Panc1 (cell line): ENCODE measurements at regions not wholly inside any gene's neighbourhood (a gene's known extent, or its start where the extent isn't known, plus 50 kb on each side); places are given as distances from the start of the nearest gene placed in this dataset.
"Not testable (repeated sequence)": the region's sequence is repeated elsewhere in the genome, so short reads cannot be mapped to it uniquely, and the experiment has no call there.

Experiments
- ATAC-seq: fragments of 200-7000 bp; cut with Tn5 transposase; 2 replicates; pipeline ENCODE4 v1.9.1; 2020; ENCODE audit warnings: mild to moderate bottlenecking, moderate library complexity
- BruUV-seq: library from RNA; stranded (reverse); fragments of 400-500 nt; replicated peaks from 2 replicates; lab custom pipeline; 2021; lab: Mats Ljungman, UMichigan
- CTCF ChIA-PET: fragments of 300-600 bp; sonication (Branson Sonifier 250); formaldehyde crosslinking; loops from one replicate; lab custom pipeline; 2022; ENCODE audit warnings: antibody characterized with exemption; lab: Charles Lee
- POLR2A ChIA-PET: fragments of 300-600 bp; sonication (Branson Sonifier 250); formaldehyde crosslinking; loops from one replicate; lab custom pipeline; 2022; ENCODE audit warnings: antibody characterized with exemption; lab: Charles Lee
- DNase-seq: peaks from one replicate; pipeline ENCODE4 v3.0.0-alpha.2; 2010; ENCODE audit warnings: low read depth, low spot score
- H3K27ac ChIP-seq: 2 replicates; pipeline ENCODE4 v1.5.1; 2011; ENCODE audit warnings: mild to moderate bottlenecking, low read length, inconsistent platforms
- H3K27me3 ChIP-seq: fragments of 200-500 bp; sonication (Bioruptor generic); 2 replicates; pipeline ENCODE4 v1.6.0; 2014; ENCODE audit warnings: low read length, inconsistent platforms; ENCODE audit not compliant: control insufficient read depth, insufficient read depth
- H3K36me3 ChIP-seq: fragments of 200-500 bp; sonication (Bioruptor generic); 2 replicates; pipeline ENCODE4 v1.5.1; 2014; ENCODE audit warnings: inconsistent platforms, mild to moderate bottlenecking, low read length, moderate library complexity; ENCODE audit not compliant: control insufficient read depth, insufficient read depth
- H3K4me1 ChIP-seq: 2 replicates; pipeline ENCODE4 v1.5.1; 2011; ENCODE audit warnings: inconsistent platforms, mild to moderate bottlenecking, low read length, moderate library complexity; ENCODE audit not compliant: control insufficient read depth, insufficient read depth
- H3K4me3 ChIP-seq, 2 experiments: 2 replicates each; pipeline ENCODE4 v1.5.1; 2011 to 2012; ENCODE audit warnings: low read depth in 2 of 2, low read length in 2 of 2, mild to moderate bottlenecking in 2 of 2, inconsistent platforms in 1 of 2, moderate library complexity in 1 of 2
- H3K9me3 ChIP-seq: fragments of 200-500 bp; sonication (Bioruptor generic); 2 replicates; pipeline ENCODE4 v1.5.1; 2014; ENCODE audit warnings: low read depth, mild to moderate bottlenecking, inconsistent platforms, low read length, moderate library complexity; ENCODE audit not compliant: control insufficient read depth, insufficient read depth
- CTCF ChIP-seq: fragments of 450-650 bp; IDR thresholded peaks from 2 replicates; pipeline ENCODE4 v1.5.1; 2017; ENCODE audit warnings: mild to moderate bottlenecking
- POLR2AphosphoS5 ChIP-seq: IDR thresholded peaks from 2 replicates; pipeline ENCODE4 v1.6.1; 2012; ENCODE audit warnings: mild to moderate bottlenecking, low read depth, low read length, moderate library complexity
- REST ChIP-seq, 2 experiments: IDR thresholded peaks; 2 replicates each; pipeline ENCODE4 v1.6.1; 2011 to 2012; ENCODE audit warnings: low read depth in 2 of 2, control low read depth in 1 of 2, low read length in 1 of 2, mild to moderate bottlenecking in 1 of 2, moderate library complexity in 1 of 2; ENCODE audit not compliant: insufficient read depth in 1 of 2
- SIN3A ChIP-seq: IDR thresholded peaks from 2 replicates; pipeline ENCODE4 v1.6.1; 2012; ENCODE audit warnings: low read depth, mild to moderate bottlenecking, low read length, moderate library complexity, borderline replicate concordance; ENCODE audit not compliant: insufficient read depth
- TCF7L2 ChIP-seq: IDR thresholded peaks from 2 replicates; pipeline ENCODE4 v1.6.1; 2011; ENCODE audit warnings: mild to moderate bottlenecking, low read depth, low read length, inconsistent platforms
- in situ Hi-C: cut with HindIII; loops from 2 replicates; pipeline ENCODE4 v1.10.0; 2016; ENCODE audit warnings: low sequenced_read_pairs, low pct_unique_long_range_greater_than_20kb
- intact Hi-C: fragments of 100-400 bp; cut with micrococcal nuclease; formaldehyde crosslinking; loops from one replicate; pipeline ENCODE4 v1.10.0; 2022; ENCODE audit not compliant: unreplicated experiment

- Histone ChIP-seq H3K27me3 (no peaks in the 10 kb centered on the region), H3K4me1 (no peaks in the 10 kb centered on the region), H3K36me3 (no peaks in the 10 kb centered on the region), H3K9me3 (no peaks in the 10 kb centered on the region), H3K4me3 (no peak overlapping the region), H3K27ac (no peak overlapping the region)
- in situ Hi-C loops = no loop called here
- intact Hi-C loops = no loop called here
- BruUV-seq = no TSS peak
- POLR2A ChIA-PET = no interaction called here
- ATAC-seq (no peak), DNase-seq (no peak)
- TF ChIP-seq POLR2AphosphoS5 (no peak), CTCF (no peak), TCF7L2 (no peak), REST (IDR thresholded peaks at IDR 0.05; ENCODE audit: insufficient read depth in 1 of 2, low read depth in 2 of 2, low read length in 1 of 2) (no peak), SIN3A (no peak)
- CTCF ChIA-PET = no interaction called here
Observed at GRCh38 chr10:22148961-22149360, 68.9 kb downstream of the EBLN1 start.

GRCh38 chr10:22145873-22146272, 71.9 kb downstream of the EBLN1 start:
- POLR2A ChIA-PET, H3K27ac ChIP-seq, CTCF ChIA-PET, BruUV-seq, ATAC-seq, H3K9me3 ChIP-seq, H3K4me3 ChIP-seq, H3K4me1 ChIP-seq, intact Hi-C loops, H3K36me3 ChIP-seq, DNase-seq, H3K27me3 ChIP-seq, in situ Hi-C loops: not testable (repeated sequence)

- ChIA-PET POLR2A (no interaction called here), CTCF (no interaction called here)
- Histone ChIP-seq H3K4me3 (no peak overlapping the region), H3K9me3 (no peaks in the 10 kb centered on the region), H3K27ac (no peak overlapping the region), H3K36me3 (no peaks in the 10 kb centered on the region), H3K4me1 (no peaks in the 10 kb centered on the region), H3K27me3 (no peaks in the 10 kb centered on the region)
- DNase-seq = no peak
- in situ Hi-C loops = no loop called here
- TF ChIP-seq CTCF (no peak), REST (IDR thresholded peaks at IDR 0.05; ENCODE audit: insufficient read depth in 1 of 2, low read depth in 2 of 2, low read length in 1 of 2) (no peak), TCF7L2 (no peak), POLR2AphosphoS5 (no peak), SIN3A (no peak)
- intact Hi-C loops = no loop called here
- no peak for ATAC-seq
- BruUV-seq = no TSS peak
Observed at GRCh38 chr10:22137542-22137941, 80.3 kb downstream of the EBLN1 start.
